ENCODE measurements at regions not wholly inside any gene's neighbourhood (a gene's known extent, or its start where the extent isn't known, plus 50 kb on each side); places are given as distances from the start of the nearest gene placed in this dataset.
"Not testable (repeated sequence)": the region's sequence is repeated elsewhere in the genome, so short reads cannot be mapped to it uniquely, and the experiment has no call there.

GRCh38 chr1:143839182-143839581 is 132.6 kb downstream of the FAM72C start:
- CTCF ChIA-PET; H3K27ac ChIP-seq (ENCODE audit: insufficient read depth in 1 of 2, low read depth in 1 of 2, low read length in 2 of 2, poor library complexity in 1 of 2, severe bottlenecking in 2 of 2); POLR2A ChIA-PET; H3K36me3 ChIP-seq (ENCODE audit: control insufficient read depth in 4 of 4, insufficient read depth in 4 of 4, low read length in 3 of 4); DNase-seq; H3K4me3 ChIP-seq (ENCODE audit: control insufficient read depth in 1 of 7, extremely low read depth in 1 of 7, insufficient read depth in 4 of 7, low read depth in 2 of 7, low read length in 6 of 7); H3K4me1 ChIP-seq (ENCODE audit: control extremely low read depth in 1 of 4, control insufficient read depth in 4 of 4, insufficient read depth in 4 of 4, low read length in 3 of 4); H3K9me3 ChIP-seq (ENCODE audit: control extremely low read depth in 1 of 5, control insufficient read depth in 4 of 5, insufficient read depth in 2 of 5, low read depth in 1 of 5, low read length in 4 of 5): not testable (repeated sequence)
- WGBS (ENCODE audit: insufficient coverage) = no CpG with 5 or more reads among the region's 32 CpGs
- peaks cover 0 to 13% (median 0%) of the 10 kb centered on the region in 5 experiments for H3K27me3 ChIP-seq (replicated peaks in 2 of 5; ENCODE audit: control insufficient read depth in 4 of 5, insufficient read depth in 5 of 5, low read length in 4 of 5)

DNA sequence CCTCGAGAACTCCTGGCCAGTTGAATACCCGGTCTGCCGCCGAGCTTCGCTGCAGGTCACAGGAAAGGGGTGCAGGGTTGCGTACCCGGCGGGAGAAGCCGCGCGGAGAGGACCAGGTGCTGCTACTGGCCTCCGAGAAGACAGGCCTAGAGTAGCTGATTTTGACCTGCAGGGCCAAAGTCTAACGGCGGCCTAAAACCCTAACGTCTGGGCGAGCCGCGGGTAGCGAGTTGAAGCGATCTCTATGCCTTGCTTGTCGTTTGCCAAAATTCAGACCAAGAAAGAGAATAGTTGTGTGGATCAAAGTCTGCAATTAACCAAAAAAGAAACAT is 133.2 kb downstream of the FAM72C start:
- H3K4me1 ChIP-seq (ENCODE audit: control extremely low read depth in 1 of 4, control insufficient read depth in 4 of 4, insufficient read depth in 4 of 4, low read length in 3 of 4); DNase-seq; H3K4me3 ChIP-seq (ENCODE audit: control insufficient read depth in 1 of 7, extremely low read depth in 1 of 7, insufficient read depth in 4 of 7, low read depth in 2 of 7, low read length in 6 of 7); H3K27ac ChIP-seq (ENCODE audit: insufficient read depth in 1 of 2, low read depth in 1 of 2, low read length in 2 of 2, poor library complexity in 1 of 2, severe bottlenecking in 2 of 2); H3K36me3 ChIP-seq (ENCODE audit: control insufficient read depth in 4 of 4, insufficient read depth in 4 of 4, low read length in 3 of 4); H3K9me3 ChIP-seq (ENCODE audit: control extremely low read depth in 1 of 5, control insufficient read depth in 4 of 5, insufficient read depth in 2 of 5, low read depth in 1 of 5, low read length in 4 of 5); POLR2A ChIA-PET; CTCF ChIA-PET: not testable (repeated sequence)
- no CpG with 5 or more reads among the region's 21 CpGs for WGBS (ENCODE audit: insufficient coverage)
- H3K27me3 ChIP-seq (replicated peaks in 2 of 5; ENCODE audit: control insufficient read depth in 4 of 5, insufficient read depth in 5 of 5, low read length in 4 of 5) = peaks cover 0 to 13% (median 0%) of the 10 kb centered on the region in 5 experiments

DNA sequence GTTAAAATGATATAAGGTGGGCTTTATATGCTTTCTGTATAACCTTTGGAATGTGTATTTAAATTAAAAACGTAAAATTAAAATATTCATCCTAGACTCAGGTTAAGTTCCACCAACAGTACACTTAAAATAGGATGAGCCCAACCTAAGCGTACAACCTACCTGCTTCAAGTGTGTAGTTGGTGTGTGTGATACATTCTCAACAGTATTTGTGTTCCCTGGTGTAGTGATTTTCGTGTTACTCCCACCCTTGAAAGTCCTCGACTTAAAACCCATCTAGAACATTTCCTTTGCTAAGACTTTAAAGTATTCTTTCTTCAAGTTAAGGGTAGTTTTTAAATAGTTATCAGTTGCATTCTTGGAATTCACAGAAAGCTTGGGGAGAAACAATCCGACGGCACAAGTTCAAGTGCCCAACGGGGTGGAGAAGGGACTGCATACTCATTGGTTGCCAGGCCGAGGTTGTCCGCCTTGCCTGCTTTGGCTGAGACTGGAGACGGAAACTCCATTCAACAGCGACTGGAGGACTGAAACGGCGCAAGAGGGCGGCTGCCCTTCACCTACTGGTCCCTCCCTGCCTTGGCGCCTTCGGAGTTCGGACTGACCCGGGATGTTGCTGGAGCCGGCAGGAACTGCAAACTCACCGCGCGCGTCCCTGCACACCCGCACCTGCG is 133.7 kb downstream of the FAM72C start:
- H3K4me1 ChIP-seq (ENCODE audit: control extremely low read depth in 1 of 4, control insufficient read depth in 4 of 4, insufficient read depth in 4 of 4, low read length in 3 of 4); H3K9me3 ChIP-seq (ENCODE audit: control extremely low read depth in 1 of 5, control insufficient read depth in 4 of 5, insufficient read depth in 2 of 5, low read depth in 1 of 5, low read length in 4 of 5); POLR2A ChIA-PET; DNase-seq; H3K4me3 ChIP-seq (ENCODE audit: control insufficient read depth in 1 of 7, extremely low read depth in 1 of 7, insufficient read depth in 4 of 7, low read depth in 2 of 7, low read length in 6 of 7); H3K27ac ChIP-seq (ENCODE audit: insufficient read depth in 1 of 2, low read depth in 1 of 2, low read length in 2 of 2, poor library complexity in 1 of 2, severe bottlenecking in 2 of 2); H3K36me3 ChIP-seq (ENCODE audit: control insufficient read depth in 4 of 4, insufficient read depth in 4 of 4, low read length in 3 of 4); CTCF ChIA-PET: not testable (repeated sequence)
- H3K27me3 ChIP-seq (replicated peaks in 2 of 5; ENCODE audit: control insufficient read depth in 4 of 5, insufficient read depth in 5 of 5, low read length in 4 of 5) = peaks cover 0 to 13% (median 0%) of the 10 kb centered on the region in 5 experiments
- WGBS (ENCODE audit: insufficient coverage) = 3% methylated on average over 5 of the region's 25 CpGs

- DNase-seq; POLR2A ChIA-PET; H3K36me3 ChIP-seq (ENCODE audit: control insufficient read depth in 4 of 4, insufficient read depth in 4 of 4, low read length in 3 of 4); H3K27ac ChIP-seq (ENCODE audit: insufficient read depth in 1 of 2, low read depth in 1 of 2, low read length in 2 of 2, poor library complexity in 1 of 2, severe bottlenecking in 2 of 2); CTCF ChIA-PET; H3K4me1 ChIP-seq (ENCODE audit: control extremely low read depth in 1 of 4, control insufficient read depth in 4 of 4, insufficient read depth in 4 of 4, low read length in 3 of 4); H3K4me3 ChIP-seq (ENCODE audit: control insufficient read depth in 1 of 7, extremely low read depth in 1 of 7, insufficient read depth in 4 of 7, low read depth in 2 of 7, low read length in 6 of 7); H3K9me3 ChIP-seq (ENCODE audit: control extremely low read depth in 1 of 5, control insufficient read depth in 4 of 5, insufficient read depth in 2 of 5, low read depth in 1 of 5, low read length in 4 of 5): not testable (repeated sequence)
- peaks cover 0 to 12% (median 0%) of the 10 kb centered on the region in 5 experiments for H3K27me3 ChIP-seq (replicated peaks in 2 of 5; ENCODE audit: control insufficient read depth in 4 of 5, insufficient read depth in 5 of 5, low read length in 4 of 5)
- no CpG with 5 or more reads among the region's 4 CpGs for WGBS (ENCODE audit: insufficient coverage)
Measured at GRCh38 chr1:143833376-143833775, 138.4 kb downstream of the FAM72C start.

DNA sequence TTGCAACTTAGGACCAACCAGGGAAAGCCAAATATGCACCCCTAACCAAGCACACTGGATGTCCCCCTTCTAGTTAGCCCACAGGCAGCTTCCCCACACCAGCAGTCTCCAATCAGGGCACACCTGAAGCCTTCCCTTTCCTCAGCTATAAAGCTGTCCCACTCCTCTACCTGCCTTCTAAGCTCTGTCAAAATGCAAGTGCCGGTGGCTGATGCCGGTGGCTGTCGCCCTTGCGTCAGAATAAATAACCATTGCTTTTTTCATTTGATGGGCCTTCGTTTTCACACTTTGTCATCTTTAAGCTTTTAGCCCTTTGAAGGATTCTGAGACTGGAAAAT is 139.4 kb downstream of the FAM72C start:
- H3K27me3 ChIP-seq (replicated peaks in 2 of 5; ENCODE audit: control insufficient read depth in 4 of 5, insufficient read depth in 5 of 5, low read length in 4 of 5); H3K9me3 ChIP-seq (ENCODE audit: control extremely low read depth in 1 of 5, control insufficient read depth in 4 of 5, insufficient read depth in 2 of 5, low read depth in 1 of 5, low read length in 4 of 5); DNase-seq; H3K4me3 ChIP-seq (ENCODE audit: control insufficient read depth in 1 of 7, extremely low read depth in 1 of 7, insufficient read depth in 4 of 7, low read depth in 2 of 7, low read length in 6 of 7); POLR2A ChIA-PET; H3K27ac ChIP-seq (ENCODE audit: insufficient read depth in 1 of 2, low read depth in 1 of 2, low read length in 2 of 2, poor library complexity in 1 of 2, severe bottlenecking in 2 of 2); CTCF ChIA-PET; H3K36me3 ChIP-seq (ENCODE audit: control insufficient read depth in 4 of 4, insufficient read depth in 4 of 4, low read length in 3 of 4); H3K4me1 ChIP-seq (ENCODE audit: control extremely low read depth in 1 of 4, control insufficient read depth in 4 of 4, insufficient read depth in 4 of 4, low read length in 3 of 4): not testable (repeated sequence)
- no CpG with 5 or more reads among the region's 5 CpGs for WGBS (ENCODE audit: insufficient coverage)

GRCh38 chr1:143831479-143832378 is 140.1 kb downstream of the FAM72C start:
- POLR2A ChIA-PET; H3K36me3 ChIP-seq (ENCODE audit: control insufficient read depth in 4 of 4, insufficient read depth in 4 of 4, low read length in 3 of 4); DNase-seq; H3K9me3 ChIP-seq (ENCODE audit: control extremely low read depth in 1 of 5, control insufficient read depth in 4 of 5, insufficient read depth in 2 of 5, low read depth in 1 of 5, low read length in 4 of 5); H3K27me3 ChIP-seq (replicated peaks in 2 of 5; ENCODE audit: control insufficient read depth in 4 of 5, insufficient read depth in 5 of 5, low read length in 4 of 5); H3K27ac ChIP-seq (ENCODE audit: insufficient read depth in 1 of 2, low read depth in 1 of 2, low read length in 2 of 2, poor library complexity in 1 of 2, severe bottlenecking in 2 of 2); CTCF ChIA-PET; H3K4me1 ChIP-seq (ENCODE audit: control extremely low read depth in 1 of 4, control insufficient read depth in 4 of 4, insufficient read depth in 4 of 4, low read length in 3 of 4); H3K4me3 ChIP-seq (ENCODE audit: control insufficient read depth in 1 of 7, extremely low read depth in 1 of 7, insufficient read depth in 4 of 7, low read depth in 2 of 7, low read length in 6 of 7): not testable (repeated sequence)
- no CpG with 5 or more reads among the region's 34 CpGs for WGBS (ENCODE audit: insufficient coverage)

DNA sequence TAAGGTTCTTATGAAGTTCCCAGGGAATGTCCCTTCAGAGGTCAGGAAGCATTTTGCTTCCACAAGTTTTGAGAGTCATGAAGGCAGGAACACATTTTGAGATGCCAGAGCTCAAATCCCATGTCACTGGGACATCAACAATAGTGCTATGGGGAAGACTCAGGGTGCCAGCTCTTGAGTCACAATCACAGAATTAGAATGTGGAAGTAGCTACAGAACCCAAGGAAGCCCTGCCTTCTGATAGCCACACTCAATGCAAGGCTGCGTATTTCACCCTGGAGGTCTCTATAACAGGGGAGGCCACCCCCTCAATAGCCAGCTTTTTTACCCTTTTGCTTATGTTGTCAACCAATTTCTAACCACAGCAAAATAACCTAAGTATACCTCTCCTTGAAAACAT is 145.6 kb downstream of the FAM72C start:
- no CpG with 5 or more reads among the region's 1 CpG for WGBS (ENCODE audit: insufficient coverage)
- H3K4me3 ChIP-seq (ENCODE audit: control insufficient read depth in 1 of 7, extremely low read depth in 1 of 7, insufficient read depth in 4 of 7, low read depth in 2 of 7, low read length in 6 of 7); DNase-seq; H3K27me3 ChIP-seq (replicated peaks in 2 of 5; ENCODE audit: control insufficient read depth in 4 of 5, insufficient read depth in 5 of 5, low read length in 4 of 5); H3K36me3 ChIP-seq (ENCODE audit: control insufficient read depth in 4 of 4, insufficient read depth in 4 of 4, low read length in 3 of 4); H3K4me1 ChIP-seq (ENCODE audit: control extremely low read depth in 1 of 4, control insufficient read depth in 4 of 4, insufficient read depth in 4 of 4, low read length in 3 of 4); H3K9me3 ChIP-seq (ENCODE audit: control extremely low read depth in 1 of 5, control insufficient read depth in 4 of 5, insufficient read depth in 2 of 5, low read depth in 1 of 5, low read length in 4 of 5); CTCF ChIA-PET; H3K27ac ChIP-seq (ENCODE audit: insufficient read depth in 1 of 2, low read depth in 1 of 2, low read length in 2 of 2, poor library complexity in 1 of 2, severe bottlenecking in 2 of 2); POLR2A ChIA-PET: not testable (repeated sequence)

Measured in common myeloid progenitor, CD34-positive (primary cell).